ENCODE measurements at regions not wholly inside any gene's neighbourhood (a gene's known extent, or its start where the extent isn't known, plus 50 kb on each side); places are given as distances from the start of the nearest gene placed in this dataset.

DNA sequence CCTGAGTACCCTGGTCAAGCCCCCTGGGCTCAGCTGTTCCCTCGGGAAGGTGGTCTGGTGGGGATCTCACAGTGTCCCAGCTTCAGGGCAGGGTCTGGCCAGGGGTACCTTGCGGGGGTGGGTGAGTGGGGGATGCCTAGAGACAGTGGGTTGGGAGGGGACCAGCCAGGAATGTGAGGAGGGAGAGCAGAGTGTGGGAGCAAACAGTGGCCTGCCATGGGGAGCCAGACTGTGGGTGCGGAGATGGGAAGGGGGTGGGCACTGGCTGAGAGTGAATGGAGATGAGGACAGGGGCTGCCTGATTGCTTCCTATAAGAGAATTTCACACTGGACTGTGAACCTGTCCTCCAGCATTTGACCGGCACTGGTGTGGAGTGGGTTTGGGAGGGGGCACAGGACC, 95.1 kb downstream of the VEGFA start:
- TF ChIP-seq, protein P1, sequence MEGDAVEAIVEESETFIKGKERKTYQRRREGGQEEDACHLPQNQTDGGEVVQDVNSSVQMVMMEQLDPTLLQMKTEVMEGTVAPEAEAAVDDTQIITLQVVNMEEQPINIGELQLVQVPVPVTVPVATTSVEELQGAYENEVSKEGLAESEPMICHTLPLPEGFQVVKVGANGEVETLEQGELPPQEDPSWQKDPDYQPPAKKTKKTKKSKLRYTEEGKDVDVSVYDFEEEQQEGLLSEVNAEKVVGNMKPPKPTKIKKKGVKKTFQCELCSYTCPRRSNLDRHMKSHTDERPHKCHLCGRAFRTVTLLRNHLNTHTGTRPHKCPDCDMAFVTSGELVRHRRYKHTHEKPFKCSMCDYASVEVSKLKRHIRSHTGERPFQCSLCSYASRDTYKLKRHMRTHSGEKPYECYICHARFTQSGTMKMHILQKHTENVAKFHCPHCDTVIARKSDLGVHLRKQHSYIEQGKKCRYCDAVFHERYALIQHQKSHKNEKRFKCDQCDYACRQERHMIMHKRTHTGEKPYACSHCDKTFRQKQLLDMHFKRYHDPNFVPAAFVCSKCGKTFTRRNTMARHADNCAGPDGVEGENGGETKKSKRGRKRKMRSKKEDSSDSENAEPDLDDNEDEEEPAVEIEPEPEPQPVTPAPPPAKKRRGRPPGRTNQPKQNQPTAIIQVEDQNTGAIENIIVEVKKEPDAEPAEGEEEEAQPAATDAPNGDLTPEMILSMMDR (conservative IDR thresholded peaks at IDR 0.05 in 1 of 2, IDR thresholded peaks at IDR 0.05 in 1 of 2; ENCODE audit: extremely low read depth in 1 of 2, insufficient read depth in 1 of 2, low read depth in 1 of 2, low read length in 2 of 2) = no peak
- no peak for TF ChIP-seq EZH2 (IDR thresholded peaks at IDR 0.05; ENCODE audit: borderline replicate concordance, low read length)
